Ecto neural progenitor cell (in vitro differentiated cells): ENCODE measurements at regions not wholly inside any gene's neighbourhood (a gene's known extent, or its start where the extent isn't known, plus 50 kb on each side); places are given as distances from the start of the nearest gene placed in this dataset.
"Not testable (repeated sequence)": the region's sequence is repeated elsewhere in the genome, so short reads cannot be mapped to it uniquely, and the experiment has no call there.

ENCODE experiments used
- DNase-seq: peaks from one replicate; pipeline ENCODE4 v3.0.0-alpha.2; 2018; ENCODE audit warnings: low spot score

GRCh38 chr9:40930426-40930825, 198.1 kb downstream of the FOXD4L6 start:
- DNase-seq = not testable (repeated sequence)

- not testable (repeated sequence) for DNase-seq
These were observed 199.0 kb downstream of the FOXD4L6 start for GRCh38 chr9:40929488-40929845.

GRCh38 chr9:40928803-40929487, 199.5 kb downstream of the FOXD4L6 start:
- DNase-seq = no peak

GRCh38 chr9:40927851-40928802, 200.4 kb downstream of the FOXD4L6 start:
- no peak for DNase-seq

GRCh38 chr9:40927260-40927631, 201.2 kb downstream of the FOXD4L6 start:
- DNase-seq = no peak

GRCh38 chr9:40926404-40927259, 201.8 kb downstream of the FOXD4L6 start:
- no peak for DNase-seq

GRCh38 chr9:40925149-40925548, 203.3 kb downstream of the FOXD4L6 start:
- DNase-seq = no peak

GRCh38 chr9:40916399-40916783, 212.1 kb downstream of the FOXD4L6 start:
- not testable (repeated sequence) for DNase-seq

- DNase-seq = not testable (repeated sequence)
These were observed 212.7 kb downstream of the FOXD4L6 start for GRCh38 chr9:40915660-40916398.

- no peak for DNase-seq
These were observed 213.5 kb downstream of the FOXD4L6 start for GRCh38 chr9:40914772-40915659.

- DNase-seq = no peak
These were observed 214.4 kb downstream of the FOXD4L6 start for GRCh38 chr9:40913928-40914673.

- no peak for DNase-seq
These were observed 215.3 kb downstream of the FOXD4L6 start for GRCh38 chr9:40913096-40913719.

GRCh38 chr9:40912679-40913078, 215.8 kb downstream of the FOXD4L6 start:
- not testable (repeated sequence) for DNase-seq

GRCh38 chr9:40911647-40912046, 216.8 kb downstream of the FOXD4L6 start:
- no peak for DNase-seq

- DNase-seq = not testable (repeated sequence)
These were observed 217.5 kb downstream of the FOXD4L6 start for GRCh38 chr9:40910995-40911394.

GRCh38 chr9:40909821-40910220, 218.7 kb downstream of the FOXD4L6 start:
- DNase-seq = no peak

- not testable (repeated sequence) for DNase-seq
These were observed 219.4 kb downstream of the FOXD4L6 start for GRCh38 chr9:40909111-40909510.

- DNase-seq = peak; percentile 34
These were observed 220.5 kb downstream of the FOXD4L6 start for GRCh38 chr9:40907657-40908624.
